PC-9 (cell line): ENCODE measurements at regions not wholly inside any gene's neighbourhood (a gene's known extent, or its start where the extent isn't known, plus 50 kb on each side); places are given as distances from the start of the nearest gene placed in this dataset.

Experiments
- EZH2 ChIP-seq: fragments of 200-600 bp; sonication (generic); IDR thresholded peaks from 2 replicates; pipeline ENCODE4 v1.8.0; 2017; ENCODE audit warnings: antibody characterized with exemption, low read depth
- TF ChIP-seq, protein P1 (sequence below): fragments of 200-600 bp; sonication (generic); conservative IDR thresholded peaks from 2 replicates; pipeline ENCODE4 v1.6.1; 2017; ENCODE audit warnings: mixed run types, antibody characterized with exemption, mild to moderate bottlenecking, moderate library complexity

DNA sequence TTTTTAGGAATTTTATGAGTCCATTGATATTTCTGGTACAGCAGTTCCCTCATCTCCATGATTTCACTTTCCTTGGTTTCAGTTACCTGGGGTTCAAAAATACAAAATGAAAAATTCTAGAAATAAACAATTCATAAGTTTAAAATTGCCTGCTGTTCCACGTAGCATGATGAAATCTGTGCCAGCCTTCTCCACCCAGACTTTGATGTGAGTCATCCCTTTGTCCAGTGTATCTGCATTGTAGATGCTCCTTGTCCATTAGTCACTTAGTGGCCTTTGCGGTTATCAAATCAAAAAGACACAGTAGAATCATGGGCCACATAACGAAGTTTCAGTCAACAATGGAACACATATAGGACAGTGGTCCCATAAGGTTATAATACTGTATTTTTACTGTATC is 286.9 kb downstream of the PTEN start:
- TF ChIP-seq, protein P1, sequence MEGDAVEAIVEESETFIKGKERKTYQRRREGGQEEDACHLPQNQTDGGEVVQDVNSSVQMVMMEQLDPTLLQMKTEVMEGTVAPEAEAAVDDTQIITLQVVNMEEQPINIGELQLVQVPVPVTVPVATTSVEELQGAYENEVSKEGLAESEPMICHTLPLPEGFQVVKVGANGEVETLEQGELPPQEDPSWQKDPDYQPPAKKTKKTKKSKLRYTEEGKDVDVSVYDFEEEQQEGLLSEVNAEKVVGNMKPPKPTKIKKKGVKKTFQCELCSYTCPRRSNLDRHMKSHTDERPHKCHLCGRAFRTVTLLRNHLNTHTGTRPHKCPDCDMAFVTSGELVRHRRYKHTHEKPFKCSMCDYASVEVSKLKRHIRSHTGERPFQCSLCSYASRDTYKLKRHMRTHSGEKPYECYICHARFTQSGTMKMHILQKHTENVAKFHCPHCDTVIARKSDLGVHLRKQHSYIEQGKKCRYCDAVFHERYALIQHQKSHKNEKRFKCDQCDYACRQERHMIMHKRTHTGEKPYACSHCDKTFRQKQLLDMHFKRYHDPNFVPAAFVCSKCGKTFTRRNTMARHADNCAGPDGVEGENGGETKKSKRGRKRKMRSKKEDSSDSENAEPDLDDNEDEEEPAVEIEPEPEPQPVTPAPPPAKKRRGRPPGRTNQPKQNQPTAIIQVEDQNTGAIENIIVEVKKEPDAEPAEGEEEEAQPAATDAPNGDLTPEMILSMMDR, result no peak
- no peak for TF ChIP-seq EZH2
